ENCODE measurements at regions not wholly inside any gene's neighbourhood (a gene's known extent, or its start where the extent isn't known, plus 50 kb on each side); places are given as distances from the start of the nearest gene placed in this dataset.

- Histone ChIP-seq H3K4me1 (no peaks in the 10 kb centered on the region), H3K27me3 (replicated peaks in 1 of 7) (no peaks in the 10 kb centered on the region), H3K9me3 (peaks cover 0 to 52% (median 5%) of the 10 kb centered on the region in 8 donors), H3K4me3 (no peak overlapping the region), H3K36me3 (no peaks in the 10 kb centered on the region), H3K27ac (no peak overlapping the region)
- intact Hi-C loops (cut with DNase I; ENCODE audit: low total_unique reads) = no loop called here
- WGBS, 5 donors = 66 to 76% (median 67%) methylated on average over 4 of the region's 4 CpGs
- no peak for DNase-seq
- TF ChIP-seq POLR2AphosphoS5 (IDR thresholded peaks at IDR 0.05) = no peak
- no peak for TF ChIP-seq CTCF (IDR thresholded peaks at IDR 0.05 in 8 of 11, conservative IDR thresholded peaks at IDR 0.05 in 3 of 11)
- TF ChIP-seq POLR2A (IDR thresholded peaks at IDR 0.05) = no peak
Measured at GRCh38 chr15:26438316-26438715, 334.6 kb downstream of the GABRB3 start.

GRCh38 chr15:26433818-26434217, 339.0 kb downstream of the GABRB3 start:
- no peak overlapping the region for H3K4me3 ChIP-seq
- no peaks in the 10 kb centered on the region for H3K27me3 ChIP-seq (replicated peaks in 1 of 7)
- no peaks in the 10 kb centered on the region for H3K36me3 ChIP-seq
- H3K27ac ChIP-seq = peak overlapping the region in 5 of 8 donors; percentile 21 to 62 (median 27)
- intact Hi-C loops (cut with DNase I; ENCODE audit: low total_unique reads) = no loop called here
- no peak for DNase-seq
- WGBS, 5 donors = 77 to 91% (median 81%) methylated on average over 5 of the region's 5 CpGs
- H3K9me3 ChIP-seq = peaks cover 0 to 46% (median 6%) of the 10 kb centered on the region in 8 donors
- TF ChIP-seq CTCF (IDR thresholded peaks at IDR 0.05 in 8 of 11, conservative IDR thresholded peaks at IDR 0.05 in 3 of 11) (no peak), POLR2AphosphoS5 (IDR thresholded peaks at IDR 0.05) (no peak), POLR2A (IDR thresholded peaks at IDR 0.05) (no peak)
- H3K4me1 ChIP-seq = no peaks in the 10 kb centered on the region

- Histone ChIP-seq H3K4me3 (no peak overlapping the region), H3K27ac (no peak overlapping the region), H3K36me3 (no peaks in the 10 kb centered on the region), H3K9me3 (peaks cover 0 to 38% (median 6%) of the 10 kb centered on the region in 8 donors), H3K27me3 (replicated peaks in 1 of 7) (no peaks in the 10 kb centered on the region), H3K4me1 (no peaks in the 10 kb centered on the region)
- 71 to 86% (median 84%) methylated on average over 2 of the region's 2 CpGs for WGBS, 5 donors
- intact Hi-C loops (cut with DNase I; ENCODE audit: low total_unique reads) = no loop called here
- DNase-seq = no peak
- no peak for TF ChIP-seq POLR2A (IDR thresholded peaks at IDR 0.05)
- no peak for TF ChIP-seq POLR2AphosphoS5 (IDR thresholded peaks at IDR 0.05)
- TF ChIP-seq CTCF (IDR thresholded peaks at IDR 0.05 in 8 of 11, conservative IDR thresholded peaks at IDR 0.05 in 3 of 11) = no peak
Measured at GRCh38 chr15:26433060-26433459, 339.8 kb downstream of the GABRB3 start.

GRCh38 chr15:26421065-26421464, 351.8 kb downstream of the GABRB3 start:
- no peak for TF ChIP-seq CTCF (IDR thresholded peaks at IDR 0.05 in 8 of 11, conservative IDR thresholded peaks at IDR 0.05 in 3 of 11)
- TF ChIP-seq POLR2A (IDR thresholded peaks at IDR 0.05) = no peak
- no peak for TF ChIP-seq POLR2AphosphoS5 (IDR thresholded peaks at IDR 0.05)
- Histone ChIP-seq H3K27me3 (replicated peaks in 1 of 7) (no peaks in the 10 kb centered on the region), H3K36me3 (no peaks in the 10 kb centered on the region), H3K27ac (no peak overlapping the region), H3K4me3 (no peak overlapping the region), H3K4me1 (no peaks in the 10 kb centered on the region), H3K9me3 (peaks cover 0 to 57% (median 24%) of the 10 kb centered on the region in 8 donors)
- 69 to 79% (median 76%) methylated on average over 2 of the region's 2 CpGs for WGBS, 5 donors
- intact Hi-C loops (cut with DNase I; ENCODE audit: low total_unique reads) = no loop called here
- no peak for DNase-seq
